ENCODE measurements at regions not wholly inside any gene's neighbourhood (a gene's known extent, or its start where the extent isn't known, plus 50 kb on each side); places are given as distances from the start of the nearest gene placed in this dataset.

GRCh38 chr18:55119016-55119415, 159.8 kb upstream of the CCDC68 start:
- TF ChIP-seq, protein P1, sequence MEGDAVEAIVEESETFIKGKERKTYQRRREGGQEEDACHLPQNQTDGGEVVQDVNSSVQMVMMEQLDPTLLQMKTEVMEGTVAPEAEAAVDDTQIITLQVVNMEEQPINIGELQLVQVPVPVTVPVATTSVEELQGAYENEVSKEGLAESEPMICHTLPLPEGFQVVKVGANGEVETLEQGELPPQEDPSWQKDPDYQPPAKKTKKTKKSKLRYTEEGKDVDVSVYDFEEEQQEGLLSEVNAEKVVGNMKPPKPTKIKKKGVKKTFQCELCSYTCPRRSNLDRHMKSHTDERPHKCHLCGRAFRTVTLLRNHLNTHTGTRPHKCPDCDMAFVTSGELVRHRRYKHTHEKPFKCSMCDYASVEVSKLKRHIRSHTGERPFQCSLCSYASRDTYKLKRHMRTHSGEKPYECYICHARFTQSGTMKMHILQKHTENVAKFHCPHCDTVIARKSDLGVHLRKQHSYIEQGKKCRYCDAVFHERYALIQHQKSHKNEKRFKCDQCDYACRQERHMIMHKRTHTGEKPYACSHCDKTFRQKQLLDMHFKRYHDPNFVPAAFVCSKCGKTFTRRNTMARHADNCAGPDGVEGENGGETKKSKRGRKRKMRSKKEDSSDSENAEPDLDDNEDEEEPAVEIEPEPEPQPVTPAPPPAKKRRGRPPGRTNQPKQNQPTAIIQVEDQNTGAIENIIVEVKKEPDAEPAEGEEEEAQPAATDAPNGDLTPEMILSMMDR (IDR thresholded peaks at IDR 0.05): no peak
- no peak for TF ChIP-seq EP300 (IDR thresholded peaks at IDR 0.05)
